Fibroblast of skin of scalp (primary cell): ENCODE measurements at regions not wholly inside any gene's neighbourhood (a gene's known extent, or its start where the extent isn't known, plus 50 kb on each side); places are given as distances from the start of the nearest gene placed in this dataset.
"Not testable (repeated sequence)": the region's sequence is repeated elsewhere in the genome, so short reads cannot be mapped to it uniquely, and the experiment has no call there.

Experiments
- DNase-seq: peaks from one replicate; pipeline ENCODE4 v3.0.0-alpha.2; 2013

DNA sequence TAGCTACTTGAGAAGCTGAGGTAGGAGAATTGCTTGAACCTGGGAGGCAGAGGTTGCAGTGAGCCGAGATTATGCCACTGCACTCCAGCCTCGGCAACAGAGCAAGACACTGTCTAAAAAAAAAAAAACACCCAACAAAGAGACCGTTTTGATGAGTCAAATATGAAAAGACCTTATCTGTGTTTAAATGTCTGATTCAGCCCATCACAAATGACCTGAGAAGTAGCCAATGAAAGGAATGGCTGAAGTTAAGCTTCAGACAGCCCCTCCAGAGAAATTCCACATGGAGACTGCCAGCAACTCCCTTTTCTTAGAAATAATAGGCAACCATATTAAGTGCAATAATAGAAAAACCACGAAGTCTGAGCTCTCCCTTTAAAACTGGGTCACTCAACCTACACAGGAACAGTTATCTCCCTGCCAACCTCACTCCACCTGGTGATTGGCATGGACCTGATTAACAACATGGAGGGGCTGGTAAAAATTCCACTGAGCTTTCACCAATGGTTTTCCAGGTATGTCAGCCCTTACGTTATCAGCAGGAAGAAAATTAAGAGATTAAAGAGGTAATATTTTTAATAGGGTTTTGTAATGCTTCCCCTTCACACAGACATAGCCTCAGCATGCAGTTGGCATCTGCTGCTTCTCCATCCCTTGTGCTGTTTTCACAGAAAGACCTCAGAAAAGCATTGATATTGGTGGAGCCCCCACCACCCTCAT is 238.1 kb upstream of the STT3B start:
- no peak for DNase-seq

DNA sequence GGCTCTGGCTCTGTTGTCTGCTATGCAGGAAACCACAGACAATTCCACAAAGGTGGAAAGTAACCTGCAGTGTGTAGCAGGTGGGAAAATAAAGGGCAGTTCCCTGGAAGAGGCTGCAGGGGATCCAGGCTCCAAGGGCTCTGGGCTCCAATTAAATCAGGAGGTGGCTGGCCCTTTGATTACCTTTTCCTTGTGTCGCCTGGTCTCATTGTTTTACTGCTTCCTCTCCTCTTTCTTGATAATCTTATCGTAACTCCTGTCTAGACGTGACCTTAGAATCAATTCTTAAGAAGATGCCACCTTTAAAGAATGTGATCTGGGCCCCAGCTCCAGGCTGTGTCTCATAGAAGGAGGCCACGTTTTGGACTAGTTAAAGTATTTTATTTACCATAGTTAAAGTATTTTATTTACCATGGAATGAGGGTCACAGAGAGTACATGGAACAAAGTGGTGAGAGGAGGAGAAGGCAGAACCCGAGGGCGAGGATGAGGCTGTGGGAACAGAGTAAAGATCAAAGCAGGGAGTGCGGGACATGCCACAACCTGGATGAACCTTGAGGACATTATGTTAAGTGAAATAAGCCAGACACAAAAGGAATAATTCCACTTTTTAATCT is 237.5 kb upstream of the STT3B start:
- no peak for DNase-seq

DNA sequence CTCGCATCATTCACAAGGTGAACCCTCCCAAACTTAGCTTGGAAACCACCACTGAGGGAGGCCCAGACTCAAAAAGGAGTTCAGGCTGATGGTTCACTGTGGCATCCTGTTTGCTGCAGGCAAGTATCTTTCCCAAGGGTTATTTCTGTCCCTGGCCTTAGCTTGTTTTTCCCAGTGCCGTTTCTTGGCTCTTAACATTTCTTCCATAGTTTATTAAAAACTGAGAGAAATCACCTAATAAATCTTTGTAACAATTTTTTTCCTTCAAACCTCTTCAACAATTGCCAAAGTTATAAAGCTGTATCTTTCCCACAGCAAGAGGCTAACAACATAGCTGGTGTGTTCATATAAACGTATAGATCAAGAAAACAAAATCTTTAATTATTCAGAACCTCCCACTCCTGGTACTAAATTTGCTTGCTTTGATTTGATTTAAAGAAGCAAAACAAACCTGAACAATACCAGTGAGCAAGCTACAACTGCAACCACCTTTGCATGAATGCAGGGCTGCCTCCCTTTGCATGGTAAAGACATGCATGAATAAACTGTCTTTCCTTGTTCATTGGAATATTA is 234.9 kb upstream of the STT3B start:
- no peak for DNase-seq

DNA sequence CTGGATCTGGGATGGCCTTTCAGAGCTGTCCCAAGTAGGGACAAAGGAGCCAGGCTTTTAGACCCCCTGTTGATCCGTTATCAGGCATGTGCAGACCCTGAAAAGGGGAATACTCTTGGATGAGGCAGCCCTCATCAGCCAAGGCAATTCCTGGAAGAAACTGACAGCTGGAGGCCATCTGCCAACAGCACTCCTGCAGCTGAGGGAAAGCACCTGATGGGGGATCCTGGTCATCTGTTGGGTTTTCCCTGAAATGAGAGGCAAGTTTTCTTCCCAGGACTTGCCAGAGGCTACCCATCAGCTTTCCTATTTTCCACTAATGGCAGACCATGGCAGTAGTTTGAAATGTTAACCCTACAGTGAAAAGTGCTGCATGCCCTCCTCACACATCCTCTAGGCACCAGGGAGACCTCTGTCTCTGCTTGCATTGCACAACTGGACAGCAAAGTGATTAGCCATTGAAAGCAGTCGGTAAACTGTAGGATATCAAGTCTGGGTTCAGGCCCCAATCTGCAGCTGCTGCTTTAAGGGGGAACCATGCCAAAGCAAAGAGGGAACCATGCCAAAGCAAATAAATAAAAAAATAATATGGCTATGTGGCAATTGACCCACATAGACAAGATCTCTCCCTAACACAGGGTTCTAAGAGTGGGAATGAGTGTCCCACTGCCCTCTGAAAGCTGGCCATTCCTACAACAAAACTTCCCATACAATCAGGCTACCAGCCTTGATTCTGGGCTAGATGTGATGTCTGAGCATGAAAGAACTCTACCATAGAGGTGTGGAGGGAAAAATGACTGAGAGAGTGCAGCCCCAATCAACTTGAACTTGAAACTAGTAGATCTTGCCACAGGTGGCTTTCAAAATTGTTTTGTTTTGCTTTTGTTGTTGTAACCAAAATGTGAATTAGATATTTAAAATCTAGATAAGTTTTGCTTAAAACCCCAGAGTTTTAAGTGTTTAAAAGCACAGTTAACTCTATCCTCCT is 232.0 kb upstream of the STT3B start:
- DNase-seq = no peak

DNA sequence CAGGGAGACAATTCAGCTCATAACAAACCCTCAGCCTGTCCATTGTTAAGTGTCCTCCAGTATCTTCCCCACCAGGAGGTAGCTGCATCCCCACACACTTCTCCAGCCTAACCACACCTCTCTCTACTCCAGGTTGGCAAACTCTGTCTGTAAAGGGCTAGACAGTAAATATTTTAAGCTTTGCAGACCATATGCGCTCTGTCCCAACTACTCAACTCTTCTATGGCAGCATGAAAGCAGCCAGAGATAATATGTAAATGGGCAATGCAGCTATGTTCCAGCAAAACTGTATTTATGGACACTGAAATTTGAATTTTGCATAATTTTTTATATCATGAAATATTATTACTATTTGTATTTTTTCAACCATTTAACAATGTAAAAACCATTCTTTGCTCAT is 230.4 kb upstream of the STT3B start:
- DNase-seq = no peak

DNA sequence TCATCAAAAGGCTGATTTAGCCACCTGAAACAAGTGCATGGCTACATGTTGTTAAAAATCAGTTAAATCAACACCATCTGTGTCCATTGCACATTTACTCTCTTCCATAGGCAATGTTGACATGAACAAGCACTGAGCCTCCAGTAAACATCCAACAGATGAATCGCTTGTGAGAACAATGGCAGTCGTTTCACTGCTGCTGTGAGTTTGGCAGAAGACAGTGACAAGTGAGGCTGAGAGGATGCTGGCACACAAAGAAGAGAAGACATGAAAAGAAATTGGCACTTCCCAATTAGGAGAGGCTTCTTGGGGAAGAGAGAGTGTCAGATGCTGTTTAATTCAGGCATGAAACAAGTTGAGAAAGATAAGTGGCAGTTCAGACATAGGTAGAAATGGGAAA is 227.4 kb upstream of the STT3B start:
- no peak for DNase-seq

DNA sequence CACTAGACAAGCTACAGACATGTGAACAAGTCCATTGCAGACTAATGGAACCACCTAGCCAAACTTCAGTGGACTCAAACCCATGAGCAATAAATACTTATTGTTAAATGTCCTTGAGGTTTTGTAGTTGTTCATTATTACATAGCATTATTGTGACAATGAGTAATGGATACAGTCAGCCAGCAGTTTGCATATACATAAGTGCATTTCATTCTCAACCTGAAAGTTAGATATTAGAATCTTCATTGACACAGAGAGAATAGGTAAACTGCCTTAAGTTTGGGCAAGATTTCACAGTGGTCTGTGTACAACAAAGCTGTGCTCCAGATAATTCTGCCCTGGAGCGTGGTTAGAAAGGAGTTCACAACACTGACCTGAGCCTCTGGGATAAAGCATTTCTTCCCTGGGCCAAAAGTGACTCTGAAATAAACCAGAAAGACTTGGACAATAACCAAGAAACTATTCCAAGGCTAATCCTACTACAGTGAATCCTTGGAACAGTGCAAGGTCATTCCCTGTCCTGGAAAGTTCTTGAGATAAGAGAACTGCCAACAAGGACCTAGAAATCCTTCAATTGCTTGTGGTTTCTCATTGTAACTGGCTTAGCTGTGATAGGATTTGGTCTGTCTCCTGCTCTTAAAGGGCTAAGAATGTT is 225.5 kb upstream of the STT3B start:
- no peak for DNase-seq

DNA sequence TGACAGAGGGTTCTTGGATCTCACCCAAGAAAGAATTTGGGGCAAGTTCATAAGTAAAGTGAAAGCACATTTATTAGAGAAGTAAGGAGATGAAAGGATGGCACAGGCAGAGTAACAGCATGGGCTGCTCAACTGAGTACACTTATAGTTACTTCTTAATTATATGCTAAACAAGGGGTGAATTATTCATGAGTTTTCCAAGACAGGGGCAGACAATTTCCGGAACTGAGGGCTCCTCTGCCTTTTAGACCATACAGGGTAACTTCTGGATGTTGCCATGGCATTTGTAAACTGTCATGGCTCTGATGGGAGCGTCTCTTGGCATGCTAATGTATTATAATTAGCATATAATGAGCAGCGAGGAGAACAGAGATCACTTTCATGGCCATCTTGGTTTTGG is 221.2 kb upstream of the STT3B start:
- no peak for DNase-seq

DNA sequence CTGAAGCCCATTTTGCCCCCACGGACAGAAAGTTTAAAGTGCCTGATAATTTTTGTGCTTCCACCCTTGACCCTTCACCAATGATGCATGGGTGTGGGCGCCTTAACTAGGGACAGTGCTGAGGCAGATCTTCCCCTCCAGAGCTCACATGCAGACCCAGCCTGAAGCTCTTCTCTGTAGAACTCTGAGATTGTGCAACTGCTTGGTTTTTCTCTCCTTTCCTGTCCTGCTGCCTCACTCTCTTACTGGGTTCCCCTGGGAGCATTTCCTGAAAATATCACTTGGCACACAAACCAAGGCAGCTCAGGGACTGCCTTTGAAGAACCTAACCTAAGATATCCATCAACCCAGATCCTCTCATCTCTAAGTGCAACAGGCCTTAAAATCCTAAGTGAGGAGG is 220.3 kb upstream of the STT3B start:
- peak; percentile 7 for DNase-seq

DNA sequence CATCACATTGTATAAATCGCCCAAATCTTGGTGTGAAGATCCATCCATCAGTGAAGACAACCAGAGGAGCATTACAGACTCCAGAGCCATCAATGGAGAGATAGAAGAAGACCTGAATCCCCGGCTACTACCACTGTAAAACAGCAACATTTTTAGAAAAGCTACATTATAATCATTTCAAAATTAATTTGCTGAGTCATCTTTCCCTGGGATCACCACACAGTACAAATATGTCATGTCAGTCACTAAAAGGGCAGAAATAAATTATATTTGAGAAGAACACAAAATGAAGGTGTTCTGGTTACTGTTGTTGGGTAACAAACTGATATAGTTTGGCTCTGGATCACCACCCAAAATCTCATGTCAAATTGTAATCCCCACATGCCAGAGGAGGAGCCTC is 218.5 kb upstream of the STT3B start:
- no peak for DNase-seq

DNA sequence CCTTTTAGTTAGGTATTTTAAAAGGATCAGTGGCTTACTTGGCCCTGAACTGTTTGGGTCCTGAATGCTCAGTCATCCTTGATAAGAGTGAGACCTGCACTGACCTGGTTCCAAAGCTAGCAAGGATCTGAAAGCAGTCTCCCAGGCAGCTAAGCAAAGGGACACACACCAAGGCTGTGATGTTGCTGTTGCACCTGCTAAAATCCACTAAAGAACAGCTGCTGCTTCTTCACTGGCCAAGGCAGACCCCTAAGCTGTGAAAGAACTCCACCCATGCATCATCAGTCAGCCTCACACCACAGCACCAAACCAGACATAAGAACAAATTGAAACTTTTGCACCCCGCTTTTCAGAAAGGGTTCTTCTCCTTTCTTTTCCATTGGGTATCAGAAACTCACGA is 213.4 kb upstream of the STT3B start:
- no peak for DNase-seq

DNA sequence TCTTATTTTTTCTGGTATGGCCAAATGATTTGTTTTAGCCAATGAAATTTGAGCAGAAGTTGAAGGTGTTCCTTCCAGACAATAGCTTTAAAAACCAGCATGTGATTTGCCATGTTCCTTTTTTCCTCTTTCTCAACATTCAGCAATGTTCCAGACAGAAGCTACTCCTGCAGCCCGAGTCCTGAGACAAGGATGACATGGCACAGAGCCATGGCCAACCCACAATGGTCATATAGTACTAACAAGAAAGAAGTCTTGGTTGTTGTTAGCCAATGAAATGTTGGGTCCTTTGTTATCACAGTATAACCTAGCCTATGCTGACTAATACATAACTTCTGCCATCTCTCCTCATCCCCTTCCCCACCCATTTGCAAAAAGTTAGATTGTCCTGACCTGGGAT is 211.1 kb upstream of the STT3B start:
- DNase-seq = no peak

DNA sequence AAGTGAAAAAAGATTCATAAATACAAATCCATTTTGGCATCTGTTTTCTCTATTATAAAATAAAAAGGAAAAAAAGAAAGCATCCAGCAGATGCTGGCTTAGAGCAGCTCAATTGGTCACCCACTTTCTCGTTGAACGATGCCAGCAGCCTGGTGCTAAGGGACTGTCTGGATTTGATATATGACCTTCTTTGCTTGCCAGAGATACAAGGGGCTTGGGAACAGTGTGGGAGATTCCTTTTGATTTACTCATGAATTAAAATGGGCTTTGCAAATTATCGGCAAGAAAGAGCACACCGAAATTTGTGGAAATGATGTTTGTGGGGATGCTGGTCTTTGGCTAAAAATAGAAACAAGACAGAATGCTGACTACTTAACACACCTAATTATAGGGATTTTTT is 210.3 kb upstream of the STT3B start:
- no peak for DNase-seq

DNA sequence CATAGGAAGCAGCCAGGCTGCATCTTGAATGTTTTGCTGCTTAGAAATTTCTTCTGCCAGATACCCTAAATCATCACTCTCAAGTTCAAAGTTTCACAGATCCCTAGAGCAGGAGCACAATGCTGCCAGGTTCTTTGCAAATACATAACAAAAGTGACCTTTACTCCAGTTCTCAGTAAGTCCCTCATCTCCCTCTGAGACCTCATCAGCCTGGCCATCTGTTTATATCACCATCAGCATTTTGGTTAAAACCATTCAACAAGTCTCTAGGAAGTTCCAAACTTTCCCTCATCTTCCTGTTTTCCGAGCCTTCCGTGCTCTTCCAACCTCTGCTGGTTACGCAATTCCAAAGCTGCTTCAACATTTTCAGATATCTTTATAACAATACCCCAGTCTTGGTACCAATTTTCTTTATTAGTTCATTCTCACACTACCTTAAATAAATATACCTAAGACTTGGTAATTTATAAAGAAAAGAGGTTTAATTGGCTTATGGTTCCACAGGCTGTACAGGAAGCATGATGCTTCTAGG is 204.8 kb upstream of the STT3B start:
- DNase-seq = not testable (repeated sequence)

DNA sequence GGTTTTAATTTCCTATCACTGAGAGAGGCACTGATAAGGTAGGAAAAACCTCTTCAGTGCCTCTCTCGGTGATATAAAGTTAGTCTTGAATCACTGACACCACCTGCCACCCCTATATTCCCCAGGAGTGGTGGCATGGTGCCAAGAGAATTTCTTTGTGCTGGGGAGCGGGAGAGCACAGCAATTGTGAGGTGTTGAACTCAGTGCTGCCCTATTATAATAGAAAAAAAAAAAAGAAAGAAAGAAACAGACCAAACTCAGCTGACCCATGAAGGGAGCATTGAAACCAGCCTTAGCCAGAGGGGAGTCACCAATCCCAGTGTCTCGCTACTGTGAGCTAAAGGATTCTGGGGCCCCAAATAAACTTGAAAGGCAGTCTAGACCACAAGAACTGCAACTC is 201.4 kb upstream of the STT3B start:
- no peak for DNase-seq

DNA sequence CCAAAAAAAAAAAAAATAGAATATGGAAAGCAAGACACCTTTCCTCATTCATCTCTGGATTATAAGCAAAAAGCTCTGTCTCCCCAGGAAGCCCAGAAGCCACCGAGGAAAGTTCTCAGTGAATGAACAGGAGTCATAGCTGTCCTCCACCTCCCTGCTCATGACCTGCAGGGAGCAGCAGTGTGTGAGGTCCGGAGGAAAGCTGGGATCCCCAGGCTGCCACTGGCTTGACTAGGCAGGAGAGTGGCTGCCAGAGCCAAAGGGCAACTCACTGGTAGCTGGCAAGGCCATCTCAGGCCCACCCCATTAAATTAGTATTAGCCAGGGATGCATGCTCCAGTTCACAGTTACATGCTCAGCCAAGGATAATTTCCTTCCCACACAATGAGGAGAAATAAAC is 191.6 kb upstream of the STT3B start:
- DNase-seq = no peak

DNA sequence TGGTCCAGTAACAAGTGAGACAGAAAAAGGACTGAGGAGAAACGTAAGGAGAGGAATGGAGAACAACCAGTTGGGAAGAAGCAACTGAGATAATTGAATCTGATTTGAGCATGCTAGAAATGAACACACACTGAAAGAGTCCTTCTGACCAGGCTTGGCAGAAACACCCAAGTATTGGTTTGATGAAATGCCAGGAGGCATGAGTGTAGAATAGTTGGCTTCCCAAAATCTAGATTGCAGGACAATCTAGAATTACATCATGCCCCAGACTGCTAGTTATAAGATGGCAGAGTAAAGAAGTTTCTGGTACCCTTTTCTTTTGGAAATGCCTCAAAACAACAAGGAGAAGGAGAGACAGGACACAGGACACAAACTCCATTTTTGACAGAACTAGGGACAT is 189.7 kb upstream of the STT3B start:
- DNase-seq = peak; percentile 11

DNA sequence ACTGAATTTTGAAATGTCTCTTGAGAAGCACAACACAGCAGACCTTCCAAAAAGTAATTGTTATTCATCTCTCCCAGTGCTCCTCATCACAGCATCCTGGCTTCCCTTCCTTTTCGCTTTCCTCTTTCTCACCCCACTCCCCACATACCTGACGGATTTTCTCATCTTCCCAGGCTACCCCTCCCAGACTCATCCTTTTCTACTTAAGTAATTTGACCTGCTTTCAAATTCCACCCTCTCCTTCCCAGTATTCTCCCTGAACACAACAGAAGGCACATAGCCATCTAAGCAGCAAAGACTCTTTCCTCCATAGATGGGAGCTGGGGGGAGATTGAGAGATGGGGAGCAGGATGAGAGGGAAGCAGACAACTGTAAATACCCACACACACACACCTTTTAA is 187.1 kb upstream of the STT3B start:
- DNase-seq = no peak

DNA sequence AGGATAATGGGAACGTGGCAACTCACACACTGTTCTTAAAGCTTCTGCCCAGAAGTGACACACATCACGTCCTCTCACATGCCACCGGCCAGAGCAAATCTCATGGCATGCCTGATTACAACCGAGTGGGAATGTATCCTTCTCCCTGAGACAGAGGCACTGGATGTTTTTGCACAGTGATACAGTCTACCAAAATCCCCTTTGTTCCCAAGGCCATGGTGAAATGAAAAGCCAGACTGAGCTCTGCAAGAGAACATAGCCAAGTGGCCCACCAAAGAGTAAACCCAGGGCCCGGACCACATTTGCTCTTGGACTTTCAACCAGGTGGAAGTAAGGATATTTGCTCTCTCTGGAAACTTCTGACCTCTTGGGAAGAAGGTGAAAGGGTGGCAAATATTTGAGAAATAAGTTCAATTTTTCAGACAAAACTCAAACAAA is 186.2 kb upstream of the STT3B start:
- no peak for DNase-seq

DNA sequence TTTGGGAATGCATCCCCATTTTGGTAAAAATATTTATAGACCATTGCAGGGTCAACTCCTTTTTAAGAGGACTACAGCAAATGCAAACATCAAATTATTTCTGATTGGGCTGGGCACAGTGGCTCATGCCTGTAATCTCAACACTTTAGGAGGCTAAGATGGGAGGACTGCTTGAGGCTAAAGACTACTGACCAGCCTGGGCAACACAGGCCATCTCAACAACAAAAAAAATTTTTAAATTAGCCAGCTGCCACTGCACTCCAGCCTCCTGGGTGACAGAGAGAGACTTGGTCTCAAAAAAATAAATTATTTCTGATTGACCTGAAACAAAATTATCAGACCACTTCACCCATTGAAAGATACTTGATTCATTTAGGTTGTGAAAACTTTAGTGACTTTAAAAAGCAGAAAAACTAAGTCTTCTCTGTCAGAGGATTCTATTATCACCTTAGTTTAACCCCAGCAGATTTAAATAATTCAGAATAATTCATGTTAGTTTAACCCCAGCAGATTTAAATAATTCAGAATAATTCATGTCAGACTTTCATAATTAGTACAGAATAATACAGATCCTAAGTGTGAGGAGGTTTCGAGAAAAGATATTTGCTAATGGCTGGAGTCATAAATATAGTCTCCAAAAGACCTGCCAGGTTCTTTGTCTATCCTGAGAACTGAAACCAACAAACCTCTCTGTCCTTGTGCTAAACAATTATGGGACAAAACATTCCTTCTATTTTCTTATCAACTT is 183.6 kb upstream of the STT3B start:
- no peak for DNase-seq

DNA sequence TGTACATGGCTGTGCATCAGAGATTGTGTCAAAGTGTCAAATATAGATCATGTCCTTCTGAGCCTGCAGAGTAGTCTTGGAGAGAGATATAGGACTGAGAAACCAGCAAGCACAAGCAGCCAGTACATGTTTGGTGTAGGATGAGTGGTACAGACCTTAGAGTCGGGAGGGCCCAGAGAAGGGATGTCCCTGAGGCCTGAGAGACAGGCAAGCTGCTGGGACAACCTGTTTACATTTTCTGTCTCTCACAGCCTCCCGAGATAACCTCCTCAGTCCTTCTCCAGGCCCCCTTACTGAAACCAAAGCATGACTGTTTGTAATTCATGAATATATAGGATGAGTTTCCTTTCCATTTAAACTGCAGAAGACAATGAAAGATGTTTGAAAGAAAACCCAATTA is 182.4 kb upstream of the STT3B start:
- no peak for DNase-seq

DNA sequence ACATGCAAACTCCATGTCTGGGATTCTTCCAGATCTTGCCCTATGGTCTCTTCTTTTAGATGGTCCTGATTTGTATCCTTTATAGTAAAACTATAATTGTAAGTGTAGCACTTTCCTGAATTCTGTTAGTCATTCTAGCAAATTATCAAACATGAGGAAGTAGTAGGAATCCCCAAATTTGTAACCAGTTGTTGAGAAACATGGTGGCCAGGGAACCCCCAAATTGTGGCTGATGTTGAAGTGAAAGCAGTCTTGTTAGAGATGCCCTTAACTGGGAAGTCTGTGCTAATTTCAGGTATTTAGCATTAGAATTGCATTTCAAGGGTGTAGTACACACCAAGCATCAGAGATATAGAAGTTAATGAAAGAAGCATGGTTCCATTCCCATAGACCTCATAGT is 180.4 kb upstream of the STT3B start:
- DNase-seq = no peak
